Prostate gland (tissue), 2 donors: ENCODE measurements at regions not wholly inside any gene's neighbourhood (a gene's known extent, or its start where the extent isn't known, plus 50 kb on each side); places are given as distances from the start of the nearest gene placed in this dataset.
A peak's percentile ranks its signal among the peaks of the same experiment; 100 is the strongest.
"Not testable (repeated sequence)": the region's sequence is repeated elsewhere in the genome, so short reads cannot be mapped to it uniquely, and the experiment has no call there.

ENCODE experiments used
- DNase-seq: peaks from one replicate; pipeline ENCODE4 v3.0.0-alpha.2; 2019; ENCODE audit warnings: low spot score
- H3K27ac ChIP-seq, 2 donors: fragments of 200-600 bp; sonication (generic); 2 replicates each; pipeline ENCODE4 v1.5.1; 2017 to 2019
- H3K27me3 ChIP-seq: fragments of 200-600 bp; sonication (generic); replicated peaks from 2 replicates; pipeline ENCODE4 v1.5.1; 2019; ENCODE audit not compliant: insufficient read depth
- H3K36me3 ChIP-seq, 2 donors: fragments of 200-600 bp; sonication (generic); 1 replicate in 1 of 2; 2 replicates in 1 of 2; pipeline versions ENCODE4 v1.5.1 to v1.8.1; 2017 to 2019
- H3K4me1 ChIP-seq: fragments of 200-600 bp; sonication (generic); replicated peaks from 2 replicates; pipeline ENCODE4 v1.5.1; 2019
- H3K4me3 ChIP-seq, 2 donors: fragments of 200-600 bp; sonication (generic); 2 replicates each; pipeline ENCODE4 v1.5.1; 2017 to 2019
- H3K9me3 ChIP-seq: fragments of 200-600 bp; sonication (generic); 2 replicates; pipeline ENCODE4 v1.5.1; 2017
- POLR2A ChIP-seq: fragments of 450-650 bp; IDR thresholded peaks from one replicate; pipeline ENCODE4 v1.6.1; 2016; ENCODE audit warnings: antibody characterized with exemption, mild to moderate bottlenecking
- POLR2AphosphoS5 ChIP-seq: sonication (generic); formaldehyde crosslinking; IDR thresholded peaks from one replicate; pipeline ENCODE4 v1.6.1; 2017; ENCODE audit warnings: antibody characterized with exemption
- WGBS: methylation state at CpG from one replicate; pipeline ENCODE4 v1.1.5; 2018; 5-methylcytosine and 5-hydroxymethylcytosine counted together
- intact Hi-C: fragments of 100-400 bp; cut with DNase I; formaldehyde crosslinking; loops from one replicate; pipeline ENCODE4 v1.14.2; 2022
- TF ChIP-seq, protein P1 (sequence below), 4 experiments: fragments of 200-600 bp in 2 of 4; fragments of 450-650 bp in 2 of 4; sonication (generic) in 2 of 4; IDR thresholded peaks; 1 replicate in 3 of 4; 2 replicates in 1 of 4; pipeline ENCODE4 v1.5.1; 2016 to 2019; ENCODE audit warnings: antibody characterized with exemption in 4 of 4, mild to moderate bottlenecking in 2 of 4, moderate library complexity in 2 of 4

DNA sequence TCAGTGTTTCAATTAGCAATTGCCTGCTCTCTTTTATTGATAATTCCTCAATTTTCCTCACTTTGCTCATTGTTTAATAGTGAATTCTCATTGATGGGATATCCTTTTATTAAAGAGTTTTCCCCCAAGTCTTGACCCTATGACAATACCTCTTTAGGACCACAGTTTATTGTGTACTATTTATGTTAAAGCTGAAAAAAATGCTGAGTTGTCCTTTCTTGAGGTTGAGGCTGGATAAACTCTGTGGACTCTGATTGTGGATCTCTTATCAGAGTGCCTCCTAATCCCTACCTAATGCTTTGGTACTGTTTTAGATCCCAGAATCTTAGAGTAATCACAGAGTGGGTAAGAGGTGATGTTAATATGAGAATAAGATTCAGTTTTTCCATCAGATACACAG is 416.3 kb upstream of the GBE1 start:
- no peak for DNase-seq
- TF ChIP-seq POLR2AphosphoS5 (no peak), POLR2A (no peak)
- TF ChIP-seq, protein P1, sequence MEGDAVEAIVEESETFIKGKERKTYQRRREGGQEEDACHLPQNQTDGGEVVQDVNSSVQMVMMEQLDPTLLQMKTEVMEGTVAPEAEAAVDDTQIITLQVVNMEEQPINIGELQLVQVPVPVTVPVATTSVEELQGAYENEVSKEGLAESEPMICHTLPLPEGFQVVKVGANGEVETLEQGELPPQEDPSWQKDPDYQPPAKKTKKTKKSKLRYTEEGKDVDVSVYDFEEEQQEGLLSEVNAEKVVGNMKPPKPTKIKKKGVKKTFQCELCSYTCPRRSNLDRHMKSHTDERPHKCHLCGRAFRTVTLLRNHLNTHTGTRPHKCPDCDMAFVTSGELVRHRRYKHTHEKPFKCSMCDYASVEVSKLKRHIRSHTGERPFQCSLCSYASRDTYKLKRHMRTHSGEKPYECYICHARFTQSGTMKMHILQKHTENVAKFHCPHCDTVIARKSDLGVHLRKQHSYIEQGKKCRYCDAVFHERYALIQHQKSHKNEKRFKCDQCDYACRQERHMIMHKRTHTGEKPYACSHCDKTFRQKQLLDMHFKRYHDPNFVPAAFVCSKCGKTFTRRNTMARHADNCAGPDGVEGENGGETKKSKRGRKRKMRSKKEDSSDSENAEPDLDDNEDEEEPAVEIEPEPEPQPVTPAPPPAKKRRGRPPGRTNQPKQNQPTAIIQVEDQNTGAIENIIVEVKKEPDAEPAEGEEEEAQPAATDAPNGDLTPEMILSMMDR (IDR thresholded peaks at IDR 0.05) = no peak
- H3K4me3 ChIP-seq = no peak overlapping the region
- no peaks in the 10 kb centered on the region for H3K4me1 ChIP-seq
- H3K9me3 ChIP-seq = no peaks in the 10 kb centered on the region
- intact Hi-C loops = no loop called here
- H3K27me3 ChIP-seq = no peaks in the 10 kb centered on the region
- no peak overlapping the region for H3K27ac ChIP-seq
- no peaks in the 10 kb centered on the region for H3K36me3 ChIP-seq

GRCh38 chr3:82165266-82165665 is 403.8 kb upstream of the GBE1 start:
- Histone ChIP-seq H3K27ac (no peak overlapping the region), H3K9me3 (no peaks in the 10 kb centered on the region), H3K36me3 (no peaks in the 10 kb centered on the region), H3K4me1 (no peaks in the 10 kb centered on the region), H3K4me3 (no peak overlapping the region), H3K27me3 (no peaks in the 10 kb centered on the region)
- TF ChIP-seq POLR2AphosphoS5 (no peak), POLR2A (no peak)
- TF ChIP-seq, protein P1 (IDR thresholded peaks at IDR 0.05) = no peak
- WGBS = 66% methylated on average over 1 of the region's 1 CpG
- intact Hi-C loops = no loop called here
- DNase-seq = no peak

GRCh38 chr3:82163907-82164520 is 402.6 kb upstream of the GBE1 start:
- no peak overlapping the region for H3K27ac ChIP-seq
- no peak overlapping the region for H3K4me3 ChIP-seq
- H3K27me3 ChIP-seq = no peaks in the 10 kb centered on the region
- no peaks in the 10 kb centered on the region for H3K4me1 ChIP-seq
- intact Hi-C loops = no loop called here
- no peaks in the 10 kb centered on the region for H3K36me3 ChIP-seq
- no peak for TF ChIP-seq POLR2A
- TF ChIP-seq, protein P1 (IDR thresholded peaks at IDR 0.05) = peak in 1 of 4 experiments; percentile 33
- 98% methylated on average over 1 of the region's 1 CpG for WGBS
- DNase-seq = no peak
- H3K9me3 ChIP-seq = no peaks in the 10 kb centered on the region

DNA sequence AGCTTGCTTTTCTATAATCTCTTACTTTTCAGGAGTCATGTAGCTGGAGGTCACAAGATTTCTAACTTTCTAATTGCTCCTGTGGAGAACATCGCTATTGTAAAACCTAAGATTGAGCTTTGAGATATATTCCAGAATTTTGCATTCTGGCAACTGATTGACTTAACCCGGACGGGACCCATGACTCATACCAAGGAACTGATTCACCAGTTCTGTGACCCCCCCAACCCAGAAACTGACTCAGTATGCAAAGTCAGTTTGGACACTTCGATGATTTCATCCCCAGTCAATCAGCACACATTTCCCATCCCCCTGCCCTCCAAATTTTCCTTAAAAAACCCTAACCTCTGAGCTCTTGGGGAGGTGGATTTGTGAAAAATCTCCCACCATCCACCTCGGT is 396.5 kb upstream of the GBE1 start:
- WGBS = 91% methylated on average over 5 of the region's 5 CpGs
- TF ChIP-seq, protein P1 (IDR thresholded peaks at IDR 0.05) = no peak
- no peak for TF ChIP-seq POLR2AphosphoS5
- TF ChIP-seq POLR2A = no peak
- Histone ChIP-seq H3K9me3 (no peaks in the 10 kb centered on the region), H3K4me1 (no peaks in the 10 kb centered on the region), H3K27ac (no peak overlapping the region), H3K27me3 (no peaks in the 10 kb centered on the region), H3K4me3 (no peak overlapping the region), H3K36me3 (no peaks in the 10 kb centered on the region)
- DNase-seq = no peak
- intact Hi-C loops = no loop called here

- H3K9me3 ChIP-seq, intact Hi-C loops, H3K4me3 ChIP-seq, DNase-seq, H3K27ac ChIP-seq, H3K4me1 ChIP-seq, H3K36me3 ChIP-seq, H3K27me3 ChIP-seq: not testable (repeated sequence)
- 47% methylated on average over 1 of the region's 1 CpG for WGBS
Measured at GRCh38 chr3:82153892-82154291, 392.4 kb upstream of the GBE1 start.
